OCI-LY3 (cell line): ENCODE measurements at regions not wholly inside any gene's neighbourhood (a gene's known extent, or its start where the extent isn't known, plus 50 kb on each side); places are given as distances from the start of the nearest gene placed in this dataset.
"Not testable (repeated sequence)": the region's sequence is repeated elsewhere in the genome, so short reads cannot be mapped to it uniquely, and the experiment has no call there.

Experiments
- H2AFZ ChIP-seq: fragments of 200-600, 300-600 bp; shearing (Covaris generic); 2 replicates; pipeline ENCODE4 v1.6.0; 2014; ENCODE audit warnings: antibody characterized with exemption, low read depth, low read length
- H3K27ac ChIP-seq: fragments of 200-600, 300-600 bp; sonication (generic); 2 replicates; pipeline ENCODE4 v1.5.1; 2014; ENCODE audit warnings: mild to moderate bottlenecking, low read length, moderate library complexity, mixed read lengths
- H3K27me3 ChIP-seq: fragments of 200-600, 300-600 bp; sonication (generic); 2 replicates; pipeline ENCODE4 v1.6.1; 2014; ENCODE audit warnings: low read depth, low read length, mixed read lengths
- H3K36me3 ChIP-seq: fragments of 200-600, 300-600 bp; sonication (generic); replicated peaks from 2 replicates; pipeline ENCODE3; 2014; ENCODE audit warnings: low read depth, low read length, mixed read lengths
- H3K4me1 ChIP-seq: fragments of 300-600, 200-600 bp; sonication (generic); 2 replicates; pipeline ENCODE4 v1.6.1; 2014; ENCODE audit warnings: low read length, mixed read lengths
- H3K4me2 ChIP-seq: fragments of 200-600, 300-600 bp; sonication (generic); 2 replicates; pipeline ENCODE4 v1.6.1; 2014; ENCODE audit warnings: low read length, mixed read lengths
- H3K4me3 ChIP-seq: fragments of 300-600, 200-600 bp; sonication (generic); 2 replicates; pipeline ENCODE4 v1.5.1; 2014; ENCODE audit warnings: antibody characterized with exemption, mild to moderate bottlenecking, low read length, moderate library complexity
- H3K79me2 ChIP-seq: fragments of 300-600, 200-600 bp; shearing (Covaris generic); 2 replicates; pipeline ENCODE4 v1.6.1; 2014; ENCODE audit warnings: mild to moderate bottlenecking, low read length, mixed read lengths
- H3K9ac ChIP-seq: fragments of 300-600, 200-600 bp; shearing (Covaris generic); 2 replicates; pipeline ENCODE4 v1.6.0; 2014; ENCODE audit warnings: mild to moderate bottlenecking, low read length, moderate library complexity
- H3K9me3 ChIP-seq: fragments of 200-600, 300-600 bp; shearing (Covaris generic); 2 replicates; pipeline ENCODE4 v1.6.1; 2014; ENCODE audit warnings: low read length, mixed read lengths; ENCODE audit not compliant: insufficient read depth
- H4K20me1 ChIP-seq: fragments of 200-600, 300-600 bp; sonication (generic); 2 replicates; pipeline ENCODE4 v1.6.1; 2016; ENCODE audit warnings: low read length, mixed read lengths; ENCODE audit not compliant: insufficient read depth
- CTCF ChIP-seq: fragments of 200-600, 300-600 bp; sonication (generic); IDR thresholded peaks from 2 replicates; pipeline ENCODE4 v1.5.1; 2014; ENCODE audit warnings: antibody characterized with exemption, low read length, low read depth
- EZH2phosphoT487 ChIP-seq: fragments of 200-600 bp; shearing (Covaris generic); IDR thresholded peaks from 2 replicates; pipeline ENCODE4 v1.6.1; 2018; ENCODE audit warnings: antibody characterized with exemption, mixed run types, low read depth

- Histone ChIP-seq H3K79me2 (no peaks in the 10 kb centered on the region), H3K9ac (no peak overlapping the region), H3K9me3 (no peaks in the 10 kb centered on the region), H3K4me2 (no peak overlapping the region), H3K27me3 (no peaks in the 10 kb centered on the region), H2AFZ (no peak overlapping the region), H3K27ac (no peak overlapping the region), H4K20me1 (no peaks in the 10 kb centered on the region), H3K4me3 (no peak overlapping the region), H3K36me3 (no peaks in the 10 kb centered on the region), H3K4me1 (no peaks in the 10 kb centered on the region)
- no peak for TF ChIP-seq CTCF
- TF ChIP-seq EZH2phosphoT487: no peak
These were observed 422.4 kb downstream of the NPIPA8 start for GRCh38 chr16:17914168-17914567.

GRCh38 chr16:17911578-17911977, 425.0 kb downstream of the NPIPA8 start:
- H3K79me2 ChIP-seq, H3K27ac ChIP-seq, H3K4me2 ChIP-seq, H3K9ac ChIP-seq, H3K27me3 ChIP-seq, H3K36me3 ChIP-seq, H3K4me1 ChIP-seq, H2AFZ ChIP-seq, H3K4me3 ChIP-seq, H3K9me3 ChIP-seq, H4K20me1 ChIP-seq: not testable (repeated sequence)

GRCh38 chr16:17906626-17907025, 429.9 kb downstream of the NPIPA8 start:
- not testable (repeated sequence) for H3K9ac ChIP-seq, H3K79me2 ChIP-seq, H3K4me2 ChIP-seq, H3K4me1 ChIP-seq, H3K36me3 ChIP-seq, H3K27ac ChIP-seq, H3K4me3 ChIP-seq, H3K9me3 ChIP-seq, H2AFZ ChIP-seq, H4K20me1 ChIP-seq, H3K27me3 ChIP-seq

GRCh38 chr16:17901309-17901708, 430.5 kb upstream of the XYLT1 start:
- Histone ChIP-seq H3K9me3 (no peaks in the 10 kb centered on the region), H3K36me3 (no peaks in the 10 kb centered on the region), H3K4me3 (no peak overlapping the region), H3K4me1 (no peaks in the 10 kb centered on the region), H2AFZ (no peak overlapping the region), H4K20me1 (no peaks in the 10 kb centered on the region), H3K27ac (no peak overlapping the region), H3K9ac (no peak overlapping the region), H3K4me2 (no peak overlapping the region), H3K79me2 (no peaks in the 10 kb centered on the region), H3K27me3 (no peaks in the 10 kb centered on the region)
- TF ChIP-seq CTCF (no peak), EZH2phosphoT487 (no peak)

GRCh38 chr16:17899141-17899540, 428.4 kb upstream of the XYLT1 start:
- no peaks in the 10 kb centered on the region for H4K20me1 ChIP-seq
- H3K9ac ChIP-seq: no peak overlapping the region
- no peaks in the 10 kb centered on the region for H3K9me3 ChIP-seq
- no peaks in the 10 kb centered on the region for H3K79me2 ChIP-seq
- H2AFZ ChIP-seq: no peak overlapping the region
- no peak for TF ChIP-seq CTCF
- TF ChIP-seq EZH2phosphoT487: no peak
- no peak overlapping the region for H3K4me3 ChIP-seq
- H3K4me1 ChIP-seq: no peaks in the 10 kb centered on the region
- no peaks in the 10 kb centered on the region for H3K36me3 ChIP-seq
- no peak overlapping the region for H3K27ac ChIP-seq
- no peak overlapping the region for H3K4me2 ChIP-seq
- H3K27me3 ChIP-seq: no peaks in the 10 kb centered on the region
